NCI-H446 (cell line): ENCODE measurements at regions not wholly inside any gene's neighbourhood (a gene's known extent, or its start where the extent isn't known, plus 50 kb on each side); places are given as distances from the start of the nearest gene placed in this dataset.
"Not testable (repeated sequence)": the region's sequence is repeated elsewhere in the genome, so short reads cannot be mapped to it uniquely, and the experiment has no call there.

Experiments
- DNase-seq, 2 experiments: peaks; one replicate each; lab custom pipeline; 2025; lab: John Stamatoyannopoulos, UW

DNA sequence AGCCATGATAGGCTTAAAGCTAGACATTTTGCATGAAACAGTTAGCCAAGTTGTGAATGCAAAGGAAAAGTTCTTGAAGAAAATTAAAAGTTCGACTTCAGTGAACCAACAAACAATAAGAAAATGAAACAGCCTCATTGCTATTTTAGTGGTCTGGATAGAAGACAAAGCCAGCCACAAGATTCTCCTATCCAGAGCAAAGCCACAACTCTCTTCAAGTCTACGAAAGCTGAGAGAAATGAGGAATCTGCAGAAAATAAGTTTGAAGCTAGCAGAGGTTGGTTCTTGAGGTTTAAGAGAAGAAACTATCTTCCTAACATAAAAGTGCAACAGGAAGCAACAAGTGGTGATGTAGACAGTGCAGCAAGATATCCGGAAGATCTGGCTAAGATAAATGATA lies 271.4 kb upstream of the GRM3 start:
- no peak for DNase-seq

GRCh38 chr7:86366946-86367345 lies 276.8 kb upstream of the GRM3 start:
- DNase-seq: no peak

DNA sequence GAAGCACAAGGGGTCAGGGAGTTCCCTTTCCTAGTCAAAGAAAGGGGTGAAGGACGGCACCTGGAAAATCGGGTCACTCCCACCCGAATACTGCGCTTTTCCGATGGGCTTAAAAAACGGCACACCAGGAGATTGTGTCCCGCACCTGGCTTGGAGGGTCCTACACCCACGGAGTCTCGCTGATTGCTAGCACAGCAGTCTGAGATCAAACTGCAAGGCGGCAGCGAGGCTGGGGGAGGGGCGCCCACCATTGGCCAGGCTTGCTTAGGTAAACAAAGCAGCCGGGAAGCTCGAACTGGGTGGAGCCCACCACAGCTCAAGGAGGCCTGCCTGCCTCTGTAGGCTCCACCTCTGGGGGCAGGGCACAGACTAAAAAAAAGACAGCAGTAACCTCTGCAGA lies 303.3 kb upstream of the GRM3 start:
- not testable (repeated sequence) for DNase-seq

- DNase-seq: no peak
Measured at GRCh38 chr7:86339051-86339450, 304.7 kb upstream of the GRM3 start.

GRCh38 chr7:86328801-86329433 lies 314.8 kb upstream of the GRM3 start:
- DNase-seq: no peak

DNA sequence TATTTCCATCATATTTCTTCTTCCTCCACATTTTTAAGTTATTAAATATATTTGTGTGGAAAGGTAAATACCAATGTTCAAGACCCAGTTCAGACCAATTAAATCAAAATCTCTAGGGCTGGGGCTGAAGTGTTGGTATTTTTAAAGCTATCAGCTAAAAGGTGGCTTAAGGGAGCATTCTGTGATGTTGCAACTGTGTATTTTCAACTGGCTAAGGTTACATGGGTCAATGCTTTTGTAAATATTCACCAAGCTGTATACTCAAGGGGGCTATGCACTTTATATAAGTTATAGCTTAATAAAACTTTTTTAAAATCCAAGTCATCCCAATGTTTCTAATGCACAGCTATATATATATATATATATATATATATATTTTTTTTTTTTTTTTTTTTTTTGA lies 316.9 kb upstream of the GRM3 start:
- no peak for DNase-seq

DNA sequence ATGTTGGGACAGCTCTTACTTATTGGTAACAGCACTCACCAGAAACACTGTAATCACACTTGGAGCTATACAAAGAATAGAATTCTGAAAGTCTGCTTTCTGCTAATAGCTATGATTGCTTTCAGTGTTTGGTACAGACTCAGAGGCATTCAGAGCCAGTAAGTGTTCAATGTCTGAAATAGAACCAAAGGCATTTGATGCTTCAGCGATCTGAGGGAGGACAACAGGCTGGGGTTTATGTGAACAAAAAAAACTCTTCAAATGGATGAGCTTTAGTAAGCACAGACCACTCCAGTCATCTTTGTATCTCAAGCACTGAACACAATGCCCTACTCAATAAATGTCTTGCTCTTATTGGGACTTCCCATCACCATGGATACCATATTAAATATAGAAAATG lies 322.8 kb upstream of the GRM3 start:
- no peak for DNase-seq

GRCh38 chr7:86320341-86320740 lies 323.4 kb upstream of the GRM3 start:
- no peak for DNase-seq

DNA sequence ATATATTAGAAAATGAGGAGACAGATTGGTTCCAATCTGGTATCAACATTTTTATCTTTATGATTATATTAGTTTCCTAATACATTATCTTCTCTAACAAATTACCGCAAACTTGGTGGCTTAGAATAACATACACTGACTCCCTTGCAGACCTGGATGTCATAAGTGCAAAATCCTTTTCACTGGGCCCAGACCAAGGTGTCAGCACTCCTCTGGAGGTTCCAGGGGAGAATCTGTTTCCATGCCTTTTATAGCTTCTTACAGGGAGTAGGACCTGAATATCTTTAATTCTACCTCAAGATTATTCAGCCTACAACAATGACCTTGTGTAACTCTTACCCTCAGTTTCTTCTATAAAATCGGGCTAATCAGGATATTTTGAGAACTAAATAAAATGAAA lies 329.9 kb upstream of the GRM3 start:
- DNase-seq: no peak

DNA sequence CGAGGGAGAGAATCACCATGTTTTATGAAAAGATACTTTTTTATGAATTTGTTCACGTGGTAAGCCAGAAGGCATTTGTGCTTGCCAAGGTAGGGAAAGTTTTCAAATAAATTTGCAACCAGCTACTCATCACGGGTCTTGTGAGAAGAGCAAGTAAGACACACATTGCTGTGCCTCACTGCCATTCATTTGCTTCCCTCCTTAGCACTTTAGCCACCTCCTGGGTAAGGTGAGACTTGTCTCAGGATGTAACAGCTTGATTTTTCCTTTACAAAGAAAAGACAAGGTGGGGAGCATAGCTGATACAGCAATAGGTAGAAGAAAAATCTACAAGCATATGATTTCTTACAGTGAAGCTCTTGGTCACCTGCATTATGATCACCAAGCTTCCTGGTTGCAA lies 342.4 kb upstream of the GRM3 start:
- no peak for DNase-seq

DNA sequence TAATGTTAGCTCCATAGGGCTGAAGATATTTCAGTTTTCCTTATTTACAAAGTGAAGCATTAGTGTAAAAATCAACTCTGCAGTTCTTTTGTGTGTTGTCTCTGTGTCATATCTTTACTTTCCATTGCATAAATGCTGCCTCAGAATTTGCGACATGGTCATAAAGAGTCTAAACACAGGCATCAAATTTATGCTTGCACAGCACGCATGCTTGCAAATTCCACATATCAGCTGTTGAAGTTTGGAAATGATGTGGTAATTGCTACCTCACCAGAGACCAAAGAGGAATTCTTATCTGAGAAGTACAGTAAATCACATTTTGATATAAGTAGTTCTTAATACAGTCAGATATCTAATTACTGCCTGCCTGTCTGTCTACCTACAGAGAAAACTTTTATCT lies 348.2 kb upstream of the GRM3 start:
- DNase-seq: no peak

DNA sequence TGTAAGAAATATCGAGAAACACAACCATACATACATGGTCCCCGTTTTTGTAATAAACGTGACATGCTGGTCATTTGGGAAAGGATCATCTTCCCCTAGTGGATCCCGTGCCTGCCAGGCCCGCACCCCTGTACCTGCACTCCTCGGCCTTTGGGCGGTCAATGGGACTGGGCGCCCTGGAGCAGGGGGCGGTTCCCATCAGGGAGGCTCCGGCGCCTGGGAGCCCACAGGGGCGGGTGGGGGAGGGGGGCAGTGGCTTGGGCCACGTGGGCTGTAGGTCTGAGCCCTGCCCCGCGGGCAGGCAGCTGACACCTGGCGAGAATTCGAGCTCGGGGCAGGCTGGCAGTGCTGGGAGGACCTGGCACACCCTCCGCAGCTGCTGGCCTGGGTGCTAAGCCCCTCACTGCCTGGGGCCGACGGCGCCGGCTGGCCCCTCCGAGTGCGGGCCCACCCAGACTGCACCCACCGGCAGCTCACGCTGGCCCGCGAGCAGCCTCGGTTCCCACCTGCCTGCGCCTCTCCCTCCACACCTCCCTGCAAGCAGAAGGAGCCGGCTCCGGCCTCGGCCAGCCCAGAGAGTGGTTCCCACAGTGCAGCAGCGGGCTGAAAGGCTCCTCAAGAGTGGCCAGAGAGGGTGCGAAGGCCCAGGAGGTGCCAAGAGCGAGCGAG lies 361.6 kb upstream of the GRM3 start:
- DNase-seq: no peak

- DNase-seq: no peak
Measured at GRCh38 chr7:86280150-86280549, 363.6 kb upstream of the GRM3 start.

- no peak for DNase-seq
Measured at GRCh38 chr7:86262781-86263180, 380.9 kb upstream of the GRM3 start.

- DNase-seq: no peak
Measured at GRCh38 chr7:86257894-86258293, 385.8 kb upstream of the GRM3 start.

- no peak for DNase-seq
Measured at GRCh38 chr7:86252406-86252805, 391.3 kb upstream of the GRM3 start.

DNA sequence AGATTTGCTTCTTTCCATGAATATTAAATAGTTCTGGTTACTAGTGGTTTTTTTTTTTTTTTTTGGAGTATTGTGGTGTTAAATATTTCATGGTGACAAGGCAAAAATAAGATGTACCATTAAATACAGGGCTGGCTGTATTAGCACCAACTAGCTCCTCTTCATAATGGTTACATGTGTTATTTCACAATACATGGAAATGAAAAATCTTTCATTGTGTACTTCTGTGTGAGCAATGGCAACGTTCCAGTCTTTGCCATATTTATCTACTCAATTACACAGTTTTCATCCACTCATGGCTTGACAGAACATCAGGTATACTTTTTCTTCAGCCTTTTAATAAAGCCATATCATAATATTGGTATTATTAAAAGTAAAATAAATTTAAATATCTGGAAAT lies 394.7 kb upstream of the GRM3 start:
- no peak for DNase-seq

- no peak for DNase-seq
Measured at GRCh38 chr7:86243171-86243570, 400.5 kb upstream of the GRM3 start.

DNA sequence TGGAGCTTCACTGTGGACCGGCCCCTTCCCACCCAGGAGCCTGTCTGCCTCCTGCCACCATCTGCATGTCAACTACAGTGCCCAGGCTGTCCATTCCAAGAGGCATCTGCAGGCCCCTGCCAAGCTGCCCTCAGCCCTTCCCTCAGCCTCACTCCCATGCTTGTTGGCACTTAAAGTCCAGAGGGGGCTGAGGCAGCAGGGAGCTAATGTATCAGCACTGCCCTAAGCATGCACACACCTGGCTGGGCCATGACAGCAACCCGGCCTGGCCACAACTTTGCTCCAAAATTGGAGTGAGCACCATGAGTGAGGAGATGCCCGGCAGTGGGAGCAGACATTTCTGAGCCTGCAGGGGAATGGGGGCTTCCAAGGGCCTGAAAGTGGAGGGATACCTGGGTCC lies 417.5 kb upstream of the GRM3 start:
- DNase-seq: no peak

GRCh38 chr7:86222806-86223205 lies 420.9 kb upstream of the GRM3 start:
- DNase-seq: no peak

- DNase-seq: no peak
Measured at GRCh38 chr7:86214734-86215133, 429.0 kb upstream of the GRM3 start.

- DNase-seq: no peak
Measured at GRCh38 chr7:86212976-86213375, 430.7 kb upstream of the GRM3 start.

GRCh38 chr7:86209036-86209435 lies 434.7 kb upstream of the GRM3 start:
- DNase-seq: no peak

DNA sequence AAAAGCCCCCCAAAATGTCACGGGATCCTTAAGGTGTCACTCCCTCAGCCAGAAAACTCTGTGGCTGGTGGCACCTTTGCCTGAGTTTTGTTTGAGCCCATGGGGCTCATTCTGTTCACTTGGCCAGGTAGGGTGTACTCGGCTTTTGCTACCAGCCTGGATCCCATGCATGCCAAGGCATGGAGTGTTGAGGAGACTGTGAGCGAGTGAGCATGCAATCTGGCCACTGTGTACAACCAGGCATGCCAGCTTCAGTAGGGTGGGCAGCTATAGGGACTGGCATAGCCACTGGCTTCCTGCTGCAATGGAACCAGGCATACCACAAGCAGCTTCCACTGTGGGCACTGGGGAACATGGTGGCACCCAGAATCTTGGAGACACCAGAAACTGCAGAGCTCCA lies 436.0 kb upstream of the GRM3 start:
- DNase-seq: no peak
